HEK293 (cell line): ENCODE measurements at regions not wholly inside any gene's neighbourhood (a gene's known extent, or its start where the extent isn't known, plus 50 kb on each side); places are given as distances from the start of the nearest gene placed in this dataset.

ENCODE experiments used
- CTCF ChIA-PET: fragments of 350-600 bp; formaldehyde crosslinking; extraction: SDS; loops from one replicate; lab custom pipeline; 2021; ENCODE audit warnings: antibody characterized with exemption; lab: Yijun Ruan, JAX
- POLR2A ChIA-PET: fragments of 300-600 bp; formaldehyde crosslinking; extraction: SDS; loops from one replicate; lab custom pipeline; 2020; ENCODE audit warnings: antibody characterized with exemption, inconsistent platforms; lab: Yijun Ruan, JAX
- H3K27ac ChIP-seq: fragments of 200-500 bp; sonication (Bioruptor generic); 2 replicates; pipeline ENCODE4 v1.5.1; 2014; ENCODE audit warnings: low read depth, low read length, control low read depth, inconsistent platforms; ENCODE audit errors: extremely low read depth
- H3K36me3 ChIP-seq, 2 experiments: fragments of 200-500 bp in 1 of 2; sonication (Bioruptor generic) in 1 of 2; 1 replicate in 1 of 2; 2 replicates in 1 of 2; pipeline ENCODE4 v1.5.1; 2014 to 2017; ENCODE audit warnings: inconsistent platforms in 2 of 2, low read length in 2 of 2; ENCODE audit not compliant: control insufficient read depth in 2 of 2, insufficient read depth in 1 of 2
- H3K4me1 ChIP-seq: fragments of 200-500 bp; sonication (Bioruptor generic); 2 replicates; pipeline ENCODE4 v1.5.1; 2014; ENCODE audit warnings: mild to moderate bottlenecking, low read length, inconsistent platforms; ENCODE audit not compliant: control insufficient read depth, insufficient read depth
- H3K4me3 ChIP-seq: 2 replicates; pipeline ENCODE4 v1.5.1; 2011; ENCODE audit warnings: low read depth, mild to moderate bottlenecking, control low read depth, low read length, moderate library complexity
- H3K9me3 ChIP-seq: fragments of 200-500 bp; sonication (Bioruptor generic); 2 replicates; pipeline ENCODE4 v1.5.1; 2014; ENCODE audit warnings: low read depth, low read length, inconsistent platforms; ENCODE audit not compliant: control insufficient read depth, insufficient read depth
- GLIS2 ChIP-seq: fragments of 450-650 bp; formaldehyde crosslinking; IDR thresholded peaks from 2 replicates; pipeline ENCODE4 v1.5.1; 2016; ENCODE audit warnings: missing biosample characterization, missing genetic modification characterization
- IKZF3 ChIP-seq: fragments of 450-650 bp; IDR thresholded peaks from 2 replicates; pipeline ENCODE4 v1.5.0; 2018; ENCODE audit warnings: missing biosample characterization, mild to moderate bottlenecking, missing genetic modification characterization, moderate library complexity
- KLF9 ChIP-seq: fragments of 450-650 bp; formaldehyde crosslinking; IDR thresholded peaks from 2 replicates; pipeline ENCODE4 v1.5.1; 2016; ENCODE audit warnings: missing biosample characterization, missing genetic modification characterization, low read depth
- PBX3 ChIP-seq: sonication (generic); formaldehyde crosslinking; IDR thresholded peaks from 2 replicates; pipeline ENCODE4 v1.8.1; 2022; ENCODE audit warnings: mild to moderate bottlenecking, moderate library complexity, missing genetic modification reagents
- RBAK ChIP-seq: fragments of 450-650 bp; formaldehyde crosslinking; IDR thresholded peaks from 2 replicates; pipeline ENCODE4 v1.5.1; 2016; ENCODE audit warnings: missing biosample characterization, missing genetic modification characterization
- SALL2 ChIP-seq: fragments of 450-650 bp; formaldehyde crosslinking; IDR thresholded peaks from 2 replicates; pipeline ENCODE4 v1.5.0; 2017; ENCODE audit warnings: missing biosample characterization, mild to moderate bottlenecking, missing genetic modification characterization, borderline replicate concordance
- SCRT1 ChIP-seq: fragments of 450-650 bp; formaldehyde crosslinking; IDR thresholded peaks from 2 replicates; pipeline ENCODE4 v1.5.1; 2016; ENCODE audit warnings: missing biosample characterization, missing genetic modification characterization, borderline replicate concordance
- SP3 ChIP-seq: fragments of 450-650 bp; formaldehyde crosslinking; IDR thresholded peaks from 2 replicates; pipeline ENCODE4 v1.5.1; 2016; ENCODE audit warnings: missing biosample characterization, missing genetic modification characterization
- YY2 ChIP-seq: fragments of 450-650 bp; formaldehyde crosslinking; IDR thresholded peaks from 2 replicates; pipeline ENCODE4 v1.5.1; 2016; ENCODE audit warnings: missing biosample characterization, missing genetic modification characterization
- ZFP41 ChIP-seq: fragments of 450-650 bp; formaldehyde crosslinking; IDR thresholded peaks from 2 replicates; pipeline ENCODE4 v1.5.1; 2016; ENCODE audit warnings: missing biosample characterization, missing genetic modification characterization, borderline replicate concordance
- ZNF155 ChIP-seq: fragments of 450-650 bp; formaldehyde crosslinking; IDR thresholded peaks from 2 replicates; pipeline ENCODE4 v1.5.1; 2016; ENCODE audit warnings: missing biosample characterization, missing genetic modification characterization
- ZNF2 ChIP-seq: fragments of 450-650 bp; formaldehyde crosslinking; IDR thresholded peaks from 2 replicates; pipeline ENCODE4 v1.5.1; 2016; ENCODE audit warnings: missing biosample characterization, missing genetic modification characterization
- ZNF223 ChIP-seq: fragments of 450-650 bp; formaldehyde crosslinking; IDR thresholded peaks from 2 replicates; pipeline ENCODE4 v1.5.1; 2016; ENCODE audit warnings: missing biosample characterization, missing genetic modification characterization
- ZNF248 ChIP-seq: fragments of 450-650 bp; formaldehyde crosslinking; IDR thresholded peaks from 2 replicates; pipeline ENCODE4 v1.5.1; 2017; ENCODE audit warnings: missing biosample characterization, missing genetic modification characterization
- ZNF292 ChIP-seq: fragments of 450-650 bp; formaldehyde crosslinking; IDR thresholded peaks from 2 replicates; pipeline ENCODE4 v1.5.1; 2016; ENCODE audit warnings: low read depth, missing biosample characterization, missing genetic modification characterization, borderline replicate concordance
- ZNF423 ChIP-seq: fragments of 450-650 bp; formaldehyde crosslinking; IDR thresholded peaks from 2 replicates; pipeline ENCODE4 v1.5.1; 2016; ENCODE audit warnings: missing biosample characterization, missing genetic modification characterization
- ZNF514 ChIP-seq: fragments of 450-650 bp; formaldehyde crosslinking; IDR thresholded peaks from 2 replicates; pipeline ENCODE4 v1.5.1; 2016; ENCODE audit warnings: missing biosample characterization, missing genetic modification characterization
- ZNF529 ChIP-seq: fragments of 450-650 bp; formaldehyde crosslinking; IDR thresholded peaks from 2 replicates; pipeline ENCODE4 v1.5.1; 2017; ENCODE audit warnings: missing genetic modification characterization, missing biosample characterization; ENCODE audit not compliant: insufficient replicate concordance
- ZNF624 ChIP-seq: fragments of 450-650 bp; formaldehyde crosslinking; IDR thresholded peaks from 2 replicates; pipeline ENCODE4 v1.5.1; 2017; ENCODE audit warnings: missing biosample characterization, missing genetic modification characterization
- ZNF660 ChIP-seq: fragments of 450-650 bp; IDR thresholded peaks from 2 replicates; pipeline ENCODE4 v1.5.1; 2018; ENCODE audit warnings: missing biosample characterization, mild to moderate bottlenecking, missing genetic modification characterization
- ZNF670 ChIP-seq: fragments of 450-650 bp; formaldehyde crosslinking; IDR thresholded peaks from 2 replicates; pipeline ENCODE4 v1.5.1; 2016; ENCODE audit warnings: missing biosample characterization, missing genetic modification characterization, low read depth
- ZNF777 ChIP-seq: fragments of 450-650 bp; formaldehyde crosslinking; IDR thresholded peaks from 2 replicates; pipeline ENCODE4 v1.5.1; 2017; ENCODE audit warnings: missing biosample characterization, missing genetic modification characterization, borderline replicate concordance
- ZNF785 ChIP-seq: fragments of 450-650 bp; formaldehyde crosslinking; IDR thresholded peaks from 2 replicates; pipeline ENCODE4 v1.5.1; 2016; ENCODE audit warnings: missing biosample characterization, missing genetic modification characterization
- ZNF837 ChIP-seq: fragments of 450-650 bp; formaldehyde crosslinking; IDR thresholded peaks from 2 replicates; pipeline ENCODE4 v1.5.1; 2016; ENCODE audit warnings: missing biosample characterization, missing genetic modification characterization
- ZSCAN4 ChIP-seq: fragments of 450-650 bp; formaldehyde crosslinking; IDR thresholded peaks from 2 replicates; pipeline ENCODE4 v1.5.1; 2017; ENCODE audit warnings: missing biosample characterization, missing genetic modification characterization
- TF ChIP-seq, protein P1 (sequence below): fragments of 450-650 bp; formaldehyde crosslinking; IDR thresholded peaks from 2 replicates; pipeline ENCODE4 v1.5.1; 2017; ENCODE audit warnings: missing biosample characterization, missing genetic modification characterization
- TF ChIP-seq, protein P2 (sequence below): fragments of 450-650 bp; formaldehyde crosslinking; IDR thresholded peaks from 2 replicates; pipeline ENCODE4 v1.5.1; 2016; ENCODE audit warnings: missing biosample characterization, missing genetic modification characterization
- TF ChIP-seq, protein P3 (sequence below): fragments of 450-650 bp; formaldehyde crosslinking; IDR thresholded peaks from 2 replicates; pipeline ENCODE4 v1.5.1; 2016; ENCODE audit warnings: missing biosample characterization, missing genetic modification characterization, low read depth

DNA sequence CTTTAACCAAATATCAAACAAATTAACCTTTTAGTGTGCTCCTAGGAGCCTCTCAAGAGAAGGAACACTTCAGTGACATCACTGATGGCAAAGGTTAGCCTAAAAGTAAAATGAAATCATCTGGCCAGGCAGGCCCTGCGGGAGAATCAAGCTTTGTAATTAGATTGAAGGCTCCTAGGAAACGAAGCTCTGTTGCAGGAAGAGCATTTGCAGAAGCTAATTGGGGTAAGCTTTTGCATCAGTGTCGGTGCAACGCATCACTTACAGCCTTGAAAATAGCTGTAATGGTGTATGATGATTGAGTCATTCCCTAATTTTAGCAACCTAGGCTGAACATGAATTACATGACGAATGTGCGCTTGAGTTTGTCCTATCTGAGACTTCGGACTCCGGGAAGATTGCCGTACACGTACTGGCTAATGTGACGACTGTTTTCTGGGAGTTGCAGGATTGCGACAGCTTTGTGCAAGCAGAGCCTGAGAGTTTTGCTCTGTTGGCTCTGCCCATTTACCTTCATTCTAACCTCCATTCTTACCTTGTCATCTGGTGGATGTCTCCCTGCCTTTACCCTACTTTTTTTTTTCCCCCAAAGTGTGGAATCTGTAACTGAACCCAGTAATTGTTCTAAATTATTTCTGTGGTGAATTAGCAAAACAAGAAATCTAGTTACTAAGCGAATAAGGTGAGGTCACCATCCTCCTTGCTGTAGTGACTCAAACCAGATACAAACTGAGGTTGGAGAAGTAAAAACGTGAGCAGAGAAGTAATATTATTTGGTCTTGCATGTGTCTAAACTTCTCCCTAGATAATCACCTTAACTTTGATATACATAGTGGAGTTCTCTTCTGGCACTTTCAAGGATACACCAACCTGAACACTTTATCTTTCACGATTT lies 675.9 kb upstream of the CITED2 start:
- CTCF ChIA-PET, result interaction anchor here (0.6 to 1.1 kb wide), 2 partner anchors 18 to 302 kb away, joined by 3 to 5 read pairs; no protein-coding TSS in a partner anchor
- Histone ChIP-seq H3K4me3 (no peak overlapping the region), H3K9me3 (no peaks in the 10 kb centered on the region), H3K27ac (no peak overlapping the region; the same call in 1 of the 2 replicates), H3K36me3 (no peaks in the 10 kb centered on the region), H3K4me1 (peaks cover 11% of the 10 kb centered on the region)
- POLR2A ChIA-PET, result interaction anchor here (1.4 kb wide), 1 partner anchor 676 kb away, joined by 4 read pairs; the partner anchor contains the start of gene CITED2
- TF ChIP-seq ZNF670 (tag by site-specific recombination) (no peak), ZNF514 (tag by site-specific recombination) (no peak), RBAK (tag by site-specific recombination) (no peak), ZNF660 (tag by site-specific recombination) (no peak), YY2 (no peak), ZSCAN4 (tag by site-specific recombination) (no peak), ZNF423 (no peak), ZNF155 (no peak), ZNF2 (tag by site-specific recombination) (0 out of 2 replicates have a peak, but pooled peaks have one; percentile 24), ZNF785 (tag by site-specific recombination) (no peak), ZNF248 (tag by site-specific recombination) (no peak), KLF9 (tag by site-specific recombination) (no peak), GLIS2 (tag by site-specific recombination) (no peak), ZNF837 (tag by site-specific recombination) (no peak), ZFP41 (tag by site-specific recombination) (no peak), IKZF3 (tag by site-specific recombination) (no peak), ZNF292 (tag by site-specific recombination) (no peak), ZNF777 (tag by site-specific recombination) (no peak), ZNF223 (tag by site-specific recombination) (no peak), ZNF529 (tag by site-specific recombination) (no peak), SALL2 (tag by site-specific recombination) (no peak), SCRT1 (no peak), ZNF624 (no peak), SP3 (tag by site-specific recombination) (no peak), PBX3 (CRISPR knock-in tag) (no peak)
- TF ChIP-seq, protein P1, sequence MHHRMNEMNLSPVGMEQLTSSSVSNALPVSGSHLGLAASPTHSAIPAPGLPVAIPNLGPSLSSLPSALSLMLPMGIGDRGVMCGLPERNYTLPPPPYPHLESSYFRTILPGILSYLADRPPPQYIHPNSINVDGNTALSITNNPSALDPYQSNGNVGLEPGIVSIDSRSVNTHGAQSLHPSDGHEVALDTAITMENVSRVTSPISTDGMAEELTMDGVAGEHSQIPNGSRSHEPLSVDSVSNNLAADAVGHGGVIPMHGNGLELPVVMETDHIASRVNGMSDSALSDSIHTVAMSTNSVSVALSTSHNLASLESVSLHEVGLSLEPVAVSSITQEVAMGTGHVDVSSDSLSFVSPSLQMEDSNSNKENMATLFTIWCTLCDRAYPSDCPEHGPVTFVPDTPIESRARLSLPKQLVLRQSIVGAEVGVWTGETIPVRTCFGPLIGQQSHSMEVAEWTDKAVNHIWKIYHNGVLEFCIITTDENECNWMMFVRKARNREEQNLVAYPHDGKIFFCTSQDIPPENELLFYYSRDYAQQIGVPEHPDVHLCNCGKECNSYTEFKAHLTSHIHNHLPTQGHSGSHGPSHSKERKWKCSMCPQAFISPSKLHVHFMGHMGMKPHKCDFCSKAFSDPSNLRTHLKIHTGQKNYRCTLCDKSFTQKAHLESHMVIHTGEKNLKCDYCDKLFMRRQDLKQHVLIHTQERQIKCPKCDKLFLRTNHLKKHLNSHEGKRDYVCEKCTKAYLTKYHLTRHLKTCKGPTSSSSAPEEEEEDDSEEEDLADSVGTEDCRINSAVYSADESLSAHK (tag by site-specific recombination), result no peak
- TF ChIP-seq, protein P2, sequence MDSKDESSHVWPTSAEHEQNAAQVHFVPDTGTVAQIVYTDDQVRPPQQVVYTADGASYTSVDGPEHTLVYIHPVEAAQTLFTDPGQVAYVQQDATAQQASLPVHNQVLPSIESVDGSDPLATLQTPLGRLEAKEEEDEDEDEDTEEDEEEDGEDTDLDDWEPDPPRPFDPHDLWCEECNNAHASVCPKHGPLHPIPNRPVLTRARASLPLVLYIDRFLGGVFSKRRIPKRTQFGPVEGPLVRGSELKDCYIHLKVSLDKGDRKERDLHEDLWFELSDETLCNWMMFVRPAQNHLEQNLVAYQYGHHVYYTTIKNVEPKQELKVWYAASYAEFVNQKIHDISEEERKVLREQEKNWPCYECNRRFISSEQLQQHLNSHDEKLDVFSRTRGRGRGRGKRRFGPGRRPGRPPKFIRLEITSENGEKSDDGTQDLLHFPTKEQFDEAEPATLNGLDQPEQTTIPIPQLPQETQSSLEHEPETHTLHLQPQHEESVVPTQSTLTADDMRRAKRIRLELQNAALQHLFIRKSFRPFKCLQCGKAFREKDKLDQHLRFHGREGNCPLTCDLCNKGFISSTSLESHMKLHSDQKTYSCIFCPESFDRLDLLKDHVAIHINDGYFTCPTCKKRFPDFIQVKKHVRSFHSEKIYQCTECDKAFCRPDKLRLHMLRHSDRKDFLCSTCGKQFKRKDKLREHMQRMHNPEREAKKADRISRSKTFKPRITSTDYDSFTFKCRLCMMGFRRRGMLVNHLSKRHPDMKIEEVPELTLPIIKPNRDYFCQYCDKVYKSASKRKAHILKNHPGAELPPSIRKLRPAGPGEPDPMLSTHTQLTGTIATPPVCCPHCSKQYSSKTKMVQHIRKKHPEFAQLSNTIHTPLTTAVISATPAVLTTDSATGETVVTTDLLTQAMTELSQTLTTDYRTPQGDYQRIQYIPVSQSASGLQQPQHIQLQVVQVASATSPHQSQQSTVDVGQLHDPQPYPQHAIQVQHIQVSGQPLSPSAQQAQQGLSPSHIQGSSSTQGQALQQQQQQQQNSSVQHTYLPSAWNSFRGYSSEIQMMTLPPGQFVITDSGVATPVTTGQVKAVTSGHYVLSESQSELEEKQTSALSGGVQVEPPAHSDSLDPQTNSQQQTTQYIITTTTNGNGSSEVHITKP (tag by site-specific recombination), result no peak
- TF ChIP-seq, protein P3, sequence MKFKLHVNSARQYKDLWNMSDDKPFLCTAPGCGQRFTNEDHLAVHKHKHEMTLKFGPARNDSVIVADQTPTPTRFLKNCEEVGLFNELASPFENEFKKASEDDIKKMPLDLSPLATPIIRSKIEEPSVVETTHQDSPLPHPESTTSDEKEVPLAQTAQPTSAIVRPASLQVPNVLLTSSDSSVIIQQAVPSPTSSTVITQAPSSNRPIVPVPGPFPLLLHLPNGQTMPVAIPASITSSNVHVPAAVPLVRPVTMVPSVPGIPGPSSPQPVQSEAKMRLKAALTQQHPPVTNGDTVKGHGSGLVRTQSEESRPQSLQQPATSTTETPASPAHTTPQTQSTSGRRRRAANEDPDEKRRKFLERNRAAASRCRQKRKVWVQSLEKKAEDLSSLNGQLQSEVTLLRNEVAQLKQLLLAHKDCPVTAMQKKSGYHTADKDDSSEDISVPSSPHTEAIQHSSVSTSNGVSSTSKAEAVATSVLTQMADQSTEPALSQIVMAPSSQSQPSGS (tag by site-specific recombination), result no peak
